Endothelial cell (in vitro differentiated cells): ENCODE measurements at regions not wholly inside any gene's neighbourhood (a gene's known extent, or its start where the extent isn't known, plus 50 kb on each side); places are given as distances from the start of the nearest gene placed in this dataset.

Source experiments
- DNase-seq: peaks from one replicate; pipeline ENCODE4 v3.0.0; 2021; ENCODE audit warnings: low spot score
- H3K27ac Mint-ChIP-seq: one replicate; pipeline ENCODE4 v1.8.0; 2021; ENCODE audit warnings: mixed read lengths, inconsistent platforms; ENCODE audit not compliant: unreplicated experiment
- H3K27me3 Mint-ChIP-seq: one replicate; pipeline ENCODE4 v1.8.0; 2021; ENCODE audit warnings: mild to moderate bottlenecking, moderate library complexity, mixed read lengths, inconsistent platforms; ENCODE audit not compliant: unreplicated experiment
- H3K36me3 Mint-ChIP-seq: one replicate; pipeline ENCODE4 v1.8.0; 2021; ENCODE audit warnings: mild to moderate bottlenecking, low read depth, mixed read lengths, inconsistent platforms; ENCODE audit not compliant: unreplicated experiment
- H3K4me1 Mint-ChIP-seq: one replicate; pipeline ENCODE4 v1.8.0; 2021; ENCODE audit warnings: mild to moderate bottlenecking, mixed read lengths, inconsistent platforms; ENCODE audit not compliant: unreplicated experiment
- H3K4me3 Mint-ChIP-seq: one replicate; pipeline ENCODE4 v1.8.0; 2021; ENCODE audit warnings: mild to moderate bottlenecking, mixed read lengths, inconsistent platforms; ENCODE audit not compliant: unreplicated experiment
- H3K9me3 Mint-ChIP-seq: one replicate; pipeline ENCODE4 v1.8.0; 2021; ENCODE audit warnings: mixed read lengths, inconsistent platforms; ENCODE audit not compliant: unreplicated experiment
- TF ChIP-seq, protein P1 (sequence below): fragments of 200-600 bp; sonication (generic); IDR thresholded peaks from one replicate; pipeline ENCODE4 v1.5.0; 2021; ENCODE audit warnings: antibody characterized with exemption; ENCODE audit not compliant: unreplicated experiment

GRCh38 chr7:15783987-15784693 lies 97.7 kb upstream of the MEOX2 start:
- DNase-seq: no peak
- Mint-ChIP-seq H3K9me3 (no peaks in the 10 kb centered on the region), H3K36me3 (no peaks in the 10 kb centered on the region), H3K27ac (no peak overlapping the region), H3K27me3 (no peaks in the 10 kb centered on the region), H3K4me1 (peaks cover 7% of the 10 kb centered on the region), H3K4me3 (no peak overlapping the region)
- TF ChIP-seq, protein P1, sequence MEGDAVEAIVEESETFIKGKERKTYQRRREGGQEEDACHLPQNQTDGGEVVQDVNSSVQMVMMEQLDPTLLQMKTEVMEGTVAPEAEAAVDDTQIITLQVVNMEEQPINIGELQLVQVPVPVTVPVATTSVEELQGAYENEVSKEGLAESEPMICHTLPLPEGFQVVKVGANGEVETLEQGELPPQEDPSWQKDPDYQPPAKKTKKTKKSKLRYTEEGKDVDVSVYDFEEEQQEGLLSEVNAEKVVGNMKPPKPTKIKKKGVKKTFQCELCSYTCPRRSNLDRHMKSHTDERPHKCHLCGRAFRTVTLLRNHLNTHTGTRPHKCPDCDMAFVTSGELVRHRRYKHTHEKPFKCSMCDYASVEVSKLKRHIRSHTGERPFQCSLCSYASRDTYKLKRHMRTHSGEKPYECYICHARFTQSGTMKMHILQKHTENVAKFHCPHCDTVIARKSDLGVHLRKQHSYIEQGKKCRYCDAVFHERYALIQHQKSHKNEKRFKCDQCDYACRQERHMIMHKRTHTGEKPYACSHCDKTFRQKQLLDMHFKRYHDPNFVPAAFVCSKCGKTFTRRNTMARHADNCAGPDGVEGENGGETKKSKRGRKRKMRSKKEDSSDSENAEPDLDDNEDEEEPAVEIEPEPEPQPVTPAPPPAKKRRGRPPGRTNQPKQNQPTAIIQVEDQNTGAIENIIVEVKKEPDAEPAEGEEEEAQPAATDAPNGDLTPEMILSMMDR: no peak

DNA sequence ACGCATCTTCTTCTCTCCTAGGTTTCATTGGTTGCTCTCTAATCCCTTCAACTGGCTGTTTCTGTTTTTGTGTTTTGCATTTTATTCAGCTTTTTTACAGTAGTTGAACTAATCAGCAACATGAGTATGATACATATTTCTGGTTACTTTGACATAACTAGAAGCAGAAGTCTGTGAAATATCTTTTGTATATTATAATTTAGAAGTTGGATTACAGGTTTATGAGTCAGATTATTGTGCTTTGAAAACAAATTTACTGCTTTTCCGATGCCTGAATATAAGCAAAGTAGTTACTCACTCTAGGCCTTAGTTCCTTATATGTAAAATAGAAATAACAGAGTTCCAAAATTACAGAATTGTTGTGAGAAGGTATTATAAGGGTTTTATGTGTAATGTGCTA lies 96.2 kb upstream of the MEOX2 start:
- peaks cover 5% of the 10 kb centered on the region for H3K27me3 Mint-ChIP-seq
- TF ChIP-seq, protein P1: no peak
- DNase-seq: no peak
- no peak overlapping the region for H3K27ac Mint-ChIP-seq
- H3K4me1 Mint-ChIP-seq: peaks cover 13% of the 10 kb centered on the region
- H3K36me3 Mint-ChIP-seq: no peaks in the 10 kb centered on the region
- no peak overlapping the region for H3K4me3 Mint-ChIP-seq
- no peaks in the 10 kb centered on the region for H3K9me3 Mint-ChIP-seq

DNA sequence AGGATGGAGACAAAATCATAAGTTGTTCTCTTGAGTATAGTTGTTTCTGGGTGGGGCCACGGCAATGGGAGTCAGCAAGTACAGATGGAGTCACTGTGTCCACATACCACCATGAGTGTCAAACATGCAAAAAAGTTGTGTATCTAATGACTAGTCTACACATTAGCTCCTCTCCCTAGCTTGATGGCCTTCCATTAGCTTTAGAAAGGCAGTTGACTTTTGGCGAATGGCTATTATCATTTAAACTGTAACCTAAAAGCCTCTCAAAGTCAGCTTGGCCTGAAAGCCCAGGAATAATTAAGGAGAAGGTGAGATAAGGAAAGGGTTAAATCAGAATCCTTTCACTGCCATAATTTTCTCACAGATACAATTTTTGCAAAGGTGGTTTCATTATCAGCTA lies 95.5 kb upstream of the MEOX2 start:
- Mint-ChIP-seq H3K27me3 (peaks cover 5% of the 10 kb centered on the region), H3K4me1 (peaks cover 18% of the 10 kb centered on the region), H3K9me3 (no peaks in the 10 kb centered on the region), H3K36me3 (no peaks in the 10 kb centered on the region), H3K4me3 (no peak overlapping the region), H3K27ac (no peak overlapping the region)
- TF ChIP-seq, protein P1: no peak
- no peak for DNase-seq

DNA sequence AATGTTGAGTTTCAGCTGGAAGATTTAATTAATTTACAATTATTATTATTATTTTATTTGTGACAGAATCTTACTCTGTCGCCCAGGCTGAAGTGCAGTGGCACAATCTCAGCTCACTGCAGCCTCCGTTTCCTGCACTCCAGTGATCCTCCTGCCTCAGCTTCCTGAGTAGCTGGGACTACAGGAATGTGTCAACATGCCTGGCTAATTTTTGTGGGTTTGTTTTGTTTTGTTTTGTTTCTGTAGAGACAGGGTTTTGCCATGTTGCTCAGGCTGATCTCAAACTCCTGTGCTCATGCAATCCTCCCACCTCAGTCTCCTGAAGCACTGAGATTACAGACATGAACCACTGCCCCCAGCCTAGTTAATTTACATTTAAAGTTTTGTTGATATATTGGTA lies 93.8 kb upstream of the MEOX2 start:
- Mint-ChIP-seq H3K4me1 (peaks cover 18% of the 10 kb centered on the region), H3K27me3 (peaks cover 5% of the 10 kb centered on the region), H3K36me3 (no peaks in the 10 kb centered on the region), H3K9me3 (no peaks in the 10 kb centered on the region), H3K27ac (peak overlapping the region; percentile 94), H3K4me3 (no peak overlapping the region)
- TF ChIP-seq, protein P1: no peak
- DNase-seq: peak; percentile 50

- no peaks in the 10 kb centered on the region for H3K36me3 Mint-ChIP-seq
- H3K4me1 Mint-ChIP-seq: peaks cover 18% of the 10 kb centered on the region
- TF ChIP-seq, protein P1: no peak
- peak overlapping the region; percentile 95 for H3K27ac Mint-ChIP-seq
- H3K27me3 Mint-ChIP-seq: peaks cover 5% of the 10 kb centered on the region
- no peak overlapping the region for H3K4me3 Mint-ChIP-seq
- H3K9me3 Mint-ChIP-seq: no peaks in the 10 kb centered on the region
- no peak for DNase-seq
Measured at GRCh38 chr7:15778191-15778590, 91.7 kb upstream of the MEOX2 start.
